ENCODE measurements at regions not wholly inside any gene's neighbourhood (a gene's known extent, or its start where the extent isn't known, plus 50 kb on each side); places are given as distances from the start of the nearest gene placed in this dataset.

GRCh38 chr12:91999823-92000222 is 145.8 kb downstream of the BTG1 start:
- no peak for TF ChIP-seq CTCF (conservative IDR thresholded peaks at IDR 0.05; ENCODE audit: low read length)
- no peak for TF ChIP-seq EZH2phosphoT487 (IDR thresholded peaks at IDR 0.05; ENCODE audit: borderline replicate concordance, low read depth, low read length)
